ENCODE measurements at regions not wholly inside any gene's neighbourhood (a gene's known extent, or its start where the extent isn't known, plus 50 kb on each side); places are given as distances from the start of the nearest gene placed in this dataset.

DNA sequence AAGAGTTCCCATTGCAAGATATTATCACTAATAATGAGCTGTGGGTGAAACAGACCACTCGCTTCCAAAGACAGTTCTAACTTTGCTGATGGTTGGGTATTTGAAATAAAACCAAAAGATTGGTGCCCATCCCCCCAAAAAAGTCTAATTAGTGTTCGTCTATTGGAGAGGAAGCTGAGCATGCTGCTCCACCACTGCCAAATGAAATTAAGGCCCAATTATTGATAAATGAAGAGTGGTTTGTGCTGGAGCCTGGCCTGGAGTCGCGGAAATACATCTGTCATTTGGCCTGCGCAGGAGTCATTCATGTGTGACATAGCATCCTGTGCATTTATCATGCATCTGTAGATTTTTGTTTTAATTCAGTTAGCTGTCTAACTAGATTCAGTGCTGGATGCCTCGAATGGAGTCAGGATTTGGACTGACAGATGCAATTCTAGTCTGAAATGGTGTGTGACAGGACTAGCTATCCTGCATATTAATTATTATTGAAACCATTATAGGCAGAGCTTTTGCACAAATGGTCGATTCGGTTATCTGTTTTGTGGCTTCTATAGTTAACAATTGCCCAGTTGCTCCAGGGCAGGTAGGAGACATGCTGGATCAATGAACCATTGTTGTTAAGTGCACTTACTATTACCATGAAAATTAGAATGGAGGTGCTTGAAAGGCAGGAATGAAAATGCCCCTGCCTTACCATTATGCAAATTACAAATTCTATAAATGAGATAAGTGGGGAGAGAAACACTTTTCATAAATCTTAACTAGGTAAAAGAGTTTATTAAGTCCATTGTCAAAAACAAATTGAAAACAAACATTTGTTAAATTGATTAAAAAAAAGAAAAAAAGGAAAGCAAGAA, 450.4 kb upstream of the TCF4 start:
- TF ChIP-seq, protein P1, sequence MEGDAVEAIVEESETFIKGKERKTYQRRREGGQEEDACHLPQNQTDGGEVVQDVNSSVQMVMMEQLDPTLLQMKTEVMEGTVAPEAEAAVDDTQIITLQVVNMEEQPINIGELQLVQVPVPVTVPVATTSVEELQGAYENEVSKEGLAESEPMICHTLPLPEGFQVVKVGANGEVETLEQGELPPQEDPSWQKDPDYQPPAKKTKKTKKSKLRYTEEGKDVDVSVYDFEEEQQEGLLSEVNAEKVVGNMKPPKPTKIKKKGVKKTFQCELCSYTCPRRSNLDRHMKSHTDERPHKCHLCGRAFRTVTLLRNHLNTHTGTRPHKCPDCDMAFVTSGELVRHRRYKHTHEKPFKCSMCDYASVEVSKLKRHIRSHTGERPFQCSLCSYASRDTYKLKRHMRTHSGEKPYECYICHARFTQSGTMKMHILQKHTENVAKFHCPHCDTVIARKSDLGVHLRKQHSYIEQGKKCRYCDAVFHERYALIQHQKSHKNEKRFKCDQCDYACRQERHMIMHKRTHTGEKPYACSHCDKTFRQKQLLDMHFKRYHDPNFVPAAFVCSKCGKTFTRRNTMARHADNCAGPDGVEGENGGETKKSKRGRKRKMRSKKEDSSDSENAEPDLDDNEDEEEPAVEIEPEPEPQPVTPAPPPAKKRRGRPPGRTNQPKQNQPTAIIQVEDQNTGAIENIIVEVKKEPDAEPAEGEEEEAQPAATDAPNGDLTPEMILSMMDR (IDR thresholded peaks at IDR 0.05), result no peak
- TF ChIP-seq POLR2A (IDR thresholded peaks at IDR 0.05), result no peak
